H1 (cell line): ENCODE measurements at regions not wholly inside any gene's neighbourhood (a gene's known extent, or its start where the extent isn't known, plus 50 kb on each side); places are given as distances from the start of the nearest gene placed in this dataset.

Experiments used
- CTCF ChIA-PET: fragments of 300-600 bp; sonication (Branson Sonifier 250); formaldehyde crosslinking; loops from one replicate; lab custom pipeline; 2021; ENCODE audit not compliant: partially characterized antibody; lab: Charles Lee
- POLR2A ChIA-PET: fragments of 300-600 bp; sonication (Branson Sonifier 250); formaldehyde crosslinking; loops from one replicate; lab custom pipeline; 2021; ENCODE audit warnings: inconsistent platforms; ENCODE audit not compliant: partially characterized antibody; lab: Charles Lee
- DNase-seq, 2 experiments: peaks; one replicate each; pipeline versions ENCODE4 v3.0.0 to v3.0.0-alpha.2; 2010 to 2022; ENCODE audit warnings: low spot score in 2 of 2, low read depth in 1 of 2, mixed read lengths in 1 of 2
- FAIRE-seq: peaks from 2 replicates; lab custom pipeline; 2011; peaks lifted over from hg19 to GRCh38; lab: Jason Lieb, UNC
- H2AFZ ChIP-seq: 2 replicates; pipeline ENCODE4 v1.8.1; 2012; ENCODE audit warnings: low read length, inconsistent platforms
- H2AK5ac ChIP-seq: 2 replicates; pipeline ENCODE4 v1.6.1; 2013; ENCODE audit warnings: low read depth, low read length
- H2BK120ac ChIP-seq: replicated peaks from 2 replicates; pipeline ENCODE3; 2013; ENCODE audit warnings: low read depth, low read length, inconsistent platforms
- H2BK12ac ChIP-seq: 2 replicates; pipeline ENCODE4 v1.6.1; 2013; ENCODE audit warnings: low read depth, low read length
- H2BK15ac ChIP-seq: 2 replicates; pipeline ENCODE4 v1.6.1; 2013; ENCODE audit warnings: low read length
- H2BK20ac ChIP-seq: 2 replicates; pipeline ENCODE4 v1.6.1; 2013; ENCODE audit warnings: low read length
- H2BK5ac ChIP-seq: 2 replicates; pipeline ENCODE4 v1.6.1; 2013; ENCODE audit warnings: low read depth, low read length
- H3K14ac ChIP-seq: 2 replicates; pipeline ENCODE4 v1.6.1; 2013; ENCODE audit warnings: inconsistent platforms; ENCODE audit not compliant: insufficient read length
- H3K18ac ChIP-seq: 2 replicates; pipeline ENCODE4 v1.6.1; 2013; ENCODE audit warnings: low read length; ENCODE audit errors: extremely low read depth
- H3K23ac ChIP-seq: 2 replicates; pipeline ENCODE4 v1.6.1; 2013; ENCODE audit warnings: inconsistent platforms; ENCODE audit not compliant: insufficient read length
- H3K23me2 ChIP-seq: 2 replicates; pipeline ENCODE4 v1.6.1; 2013; ENCODE audit warnings: low read depth, low read length
- H3K27ac ChIP-seq: 2 replicates; pipeline ENCODE4 v1.6.1; 2011; ENCODE audit warnings: low read depth, low read length, inconsistent platforms
- H3K27me3 ChIP-seq, 4 experiments: replicated peaks in 1 of 4; 1 replicate in 1 of 4; 2 replicates in 3 of 4; pipeline versions ENCODE4 v1.6.1 to v1.8.1; 2011 to 2013; ENCODE audit warnings: low read length in 3 of 4, mild to moderate bottlenecking in 3 of 4, inconsistent platforms in 2 of 4, mixed read lengths in 2 of 4, moderate library complexity in 1 of 4; ENCODE audit not compliant: control insufficient read depth in 3 of 4, insufficient read depth in 3 of 4; ENCODE audit errors: extremely low read depth in 1 of 4
- H3K36me3 ChIP-seq, 4 experiments: 2 replicates each; pipeline versions ENCODE4 v1.6.1 to v1.8.1; 2011 to 2013; ENCODE audit warnings: mild to moderate bottlenecking in 4 of 4, low read length in 3 of 4, moderate library complexity in 2 of 4, control low read depth in 1 of 4, inconsistent platforms in 1 of 4; ENCODE audit not compliant: insufficient read depth in 4 of 4, control insufficient read depth in 2 of 4
- H3K4ac ChIP-seq: replicated peaks from 2 replicates; pipeline ENCODE3; 2013; ENCODE audit warnings: low read length, low read depth, mixed read lengths, inconsistent platforms; ENCODE audit not compliant: insufficient read length
- H3K4me1 ChIP-seq, 4 experiments: replicated peaks in 1 of 4; 1 replicate in 1 of 4; 2 replicates in 3 of 4; pipeline versions ENCODE4 v1.6.1 to v1.8.1; 2011 to 2013; ENCODE audit warnings: low read length in 3 of 4, inconsistent platforms in 2 of 4, mixed read lengths in 1 of 4; ENCODE audit not compliant: insufficient read depth in 4 of 4, control insufficient read depth in 3 of 4
- H3K4me2 ChIP-seq, 2 experiments: 2 replicates each; pipeline versions ENCODE4 v1.6.1 to v1.8.1; 2011 to 2013; ENCODE audit warnings: low read depth in 2 of 2, low read length in 2 of 2, control low read depth in 1 of 2, inconsistent platforms in 1 of 2, mild to moderate bottlenecking in 1 of 2; ENCODE audit not compliant: insufficient read depth in 1 of 2
- H3K4me3 ChIP-seq, 4 experiments: fragments of 200-600, 300-600 bp in 1 of 4; sonication (generic), shearing (Covaris generic), sonication (Bioruptor Twin) in 1 of 4; 2 replicates each; pipeline versions ENCODE4 v1.5.1 to v1.8.1; 2011 to 2016; ENCODE audit warnings: low read length in 4 of 4, low read depth in 3 of 4, control low read depth in 2 of 4, inconsistent platforms in 2 of 4, mild to moderate bottlenecking in 2 of 4, mixed read lengths in 1 of 4, moderate library complexity in 1 of 4; ENCODE audit not compliant: insufficient read depth in 2 of 4; ENCODE audit errors: extremely low read depth in 1 of 4
- H3K56ac ChIP-seq: replicated peaks from 2 replicates; pipeline ENCODE3; 2013; ENCODE audit warnings: low read depth, mild to moderate bottlenecking, mixed read lengths, low read length, inconsistent platforms; ENCODE audit not compliant: insufficient read length
- H3K79me1 ChIP-seq: 2 replicates; pipeline ENCODE4 v1.6.1; 2013; ENCODE audit warnings: low read depth, low read length, control low read depth
- H3K79me2 ChIP-seq, 2 experiments: 2 replicates each; pipeline versions ENCODE4 v1.6.1 to v1.8.1; 2012 to 2013; ENCODE audit warnings: low read length in 2 of 2, mild to moderate bottlenecking in 2 of 2, inconsistent platforms in 1 of 2; ENCODE audit not compliant: insufficient read depth in 2 of 2, control insufficient read depth in 1 of 2
- H3K9ac ChIP-seq, 4 experiments: replicated peaks in 1 of 4; 1 replicate in 1 of 4; 2 replicates in 3 of 4; pipeline versions ENCODE4 v1.6.1 to v1.8.1; 2011 to 2013; ENCODE audit warnings: low read depth in 3 of 4, low read length in 3 of 4, control low read depth in 2 of 4, mild to moderate bottlenecking in 2 of 4, moderate library complexity in 2 of 4, inconsistent platforms in 1 of 4; ENCODE audit errors: extremely low read depth in 1 of 4
- H3K9me3 ChIP-seq, 2 experiments: 2 replicates each; pipeline versions ENCODE4 v1.6.1 to v1.8.1; 2012 to 2013; ENCODE audit warnings: mild to moderate bottlenecking in 2 of 2, moderate library complexity in 2 of 2, control low read depth in 1 of 2, inconsistent platforms in 1 of 2, low read depth in 1 of 2, low read length in 1 of 2, mixed read lengths in 1 of 2; ENCODE audit not compliant: insufficient read depth in 2 of 2
- H4K20me1 ChIP-seq, 2 experiments: replicated peaks in 1 of 2; 2 replicates each; pipeline versions ENCODE3 to v1.8.1; 2011 to 2013; ENCODE audit warnings: inconsistent platforms in 2 of 2, low read length in 2 of 2, mild to moderate bottlenecking in 1 of 2; ENCODE audit not compliant: insufficient read depth in 2 of 2, control insufficient read depth in 1 of 2
- H4K5ac ChIP-seq: 2 replicates; pipeline ENCODE4 v1.6.1; 2013; ENCODE audit warnings: low read length, low read depth, mixed read lengths, inconsistent platforms; ENCODE audit not compliant: insufficient read length
- H4K8ac ChIP-seq: 2 replicates; pipeline ENCODE4 v1.8.0; 2013; ENCODE audit warnings: mild to moderate bottlenecking, moderate library complexity, low read length, inconsistent platforms; ENCODE audit not compliant: insufficient read depth; ENCODE audit errors: extremely low read depth
- H4K91ac ChIP-seq: replicated peaks from 2 replicates; pipeline ENCODE3; 2013; ENCODE audit warnings: low read length, mixed read lengths, inconsistent platforms; ENCODE audit not compliant: insufficient read length
- ATF3 ChIP-seq: IDR thresholded peaks from 2 replicates; pipeline ENCODE4 v1.6.1; 2011; ENCODE audit warnings: low read depth, mild to moderate bottlenecking, low read length; ENCODE audit not compliant: insufficient read depth
- GTF2F1 ChIP-seq: IDR thresholded peaks from 2 replicates; pipeline ENCODE4 v1.6.1; 2012; ENCODE audit warnings: low read depth, low read length, improper control_type of control experiment, borderline replicate concordance
- KDM5A ChIP-seq: fragments of 200-600 bp; IDR thresholded peaks from 2 replicates; pipeline ENCODE4 v1.7.1; 2012; ENCODE audit warnings: mild to moderate bottlenecking, low read length, inconsistent platforms, mixed read lengths

- Histone ChIP-seq H3K14ac (no peak overlapping the region), H4K8ac (no peak overlapping the region), H4K20me1 (no peaks in the 10 kb centered on the region), H3K36me3 (no peaks in the 10 kb centered on the region), H3K79me1 (no peaks in the 10 kb centered on the region), H3K23ac (no peak overlapping the region), H2BK5ac (no peak overlapping the region), H2BK15ac (no peak overlapping the region), H3K4me3 (no peak overlapping the region), H3K27ac (no peak overlapping the region), H2BK120ac (no peak overlapping the region), H3K9ac (no peak overlapping the region), H3K9me3 (no peaks in the 10 kb centered on the region), H3K4me2 (no peak overlapping the region), H2BK12ac (no peak overlapping the region), H3K4me1 (no peaks in the 10 kb centered on the region), H3K27me3 (no peaks in the 10 kb centered on the region), H3K18ac (no peak overlapping the region), H2BK20ac (no peak overlapping the region), H3K23me2 (no peaks in the 10 kb centered on the region), H4K5ac (no peak overlapping the region), H3K79me2 (no peaks in the 10 kb centered on the region), H4K91ac (no peak overlapping the region), H3K4ac (no peak overlapping the region), H2AFZ (no peak overlapping the region), H2AK5ac (no peak overlapping the region), H3K56ac (no peak overlapping the region)
- ChIA-PET POLR2A (no interaction called here), CTCF (interaction anchor here (0.6 kb wide), 1 partner anchor 204 kb away, joined by 4 read pairs; no protein-coding TSS in a partner anchor)
- TF ChIP-seq GTF2F1 (no peak), ATF3 (no peak), KDM5A (no peak)
- FAIRE-seq (no peak), DNase-seq (no peak)
Observed at GRCh38 chr5:88063813-88064212, 204.8 kb downstream of the TMEM161B start.
